NB4 (cell line): ENCODE measurements at regions not wholly inside any gene's neighbourhood (a gene's known extent, or its start where the extent isn't known, plus 50 kb on each side); places are given as distances from the start of the nearest gene placed in this dataset.

Experiments
- CTCF ChIP-seq: IDR thresholded peaks from one replicate; pipeline ENCODE4 v1.5.1; 2012; ENCODE audit warnings: low read depth, low read length
- MAX ChIP-seq: IDR thresholded peaks from 2 replicates; pipeline ENCODE4 v1.6.1; 2011; ENCODE audit warnings: low read depth, low read length
- POLR2A ChIP-seq: IDR thresholded peaks from 2 replicates; pipeline ENCODE4 v1.6.1; 2011; ENCODE audit warnings: mild to moderate bottlenecking; ENCODE audit not compliant: insufficient read length; ENCODE audit errors: extremely low read depth

DNA sequence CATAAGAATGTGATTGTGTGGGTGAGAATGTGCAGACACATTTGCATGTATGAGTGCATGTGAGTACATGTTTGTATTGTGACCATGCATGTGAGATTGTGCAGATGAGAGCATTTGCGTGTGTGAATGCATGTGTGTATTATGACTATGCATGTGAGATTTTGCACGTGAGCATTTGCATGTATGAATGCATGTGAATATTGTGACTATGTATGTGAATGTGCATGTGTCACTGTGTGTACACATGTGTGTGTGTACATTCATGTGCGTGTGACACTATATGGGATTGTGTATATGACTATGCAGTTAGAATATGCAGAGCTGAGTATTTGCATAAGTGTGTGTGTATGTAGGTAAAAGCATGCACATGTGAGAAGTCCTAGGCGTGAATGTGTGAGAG, 381.3 kb upstream of the MAF start:
- TF ChIP-seq CTCF (no peak), MAX (no peak), POLR2A (no peak)
